ENCODE measurements at regions not wholly inside any gene's neighbourhood (a gene's known extent, or its start where the extent isn't known, plus 50 kb on each side); places are given as distances from the start of the nearest gene placed in this dataset.
"Not testable (repeated sequence)": the region's sequence is repeated elsewhere in the genome, so short reads cannot be mapped to it uniquely, and the experiment has no call there.

- TF ChIP-seq, protein P1, sequence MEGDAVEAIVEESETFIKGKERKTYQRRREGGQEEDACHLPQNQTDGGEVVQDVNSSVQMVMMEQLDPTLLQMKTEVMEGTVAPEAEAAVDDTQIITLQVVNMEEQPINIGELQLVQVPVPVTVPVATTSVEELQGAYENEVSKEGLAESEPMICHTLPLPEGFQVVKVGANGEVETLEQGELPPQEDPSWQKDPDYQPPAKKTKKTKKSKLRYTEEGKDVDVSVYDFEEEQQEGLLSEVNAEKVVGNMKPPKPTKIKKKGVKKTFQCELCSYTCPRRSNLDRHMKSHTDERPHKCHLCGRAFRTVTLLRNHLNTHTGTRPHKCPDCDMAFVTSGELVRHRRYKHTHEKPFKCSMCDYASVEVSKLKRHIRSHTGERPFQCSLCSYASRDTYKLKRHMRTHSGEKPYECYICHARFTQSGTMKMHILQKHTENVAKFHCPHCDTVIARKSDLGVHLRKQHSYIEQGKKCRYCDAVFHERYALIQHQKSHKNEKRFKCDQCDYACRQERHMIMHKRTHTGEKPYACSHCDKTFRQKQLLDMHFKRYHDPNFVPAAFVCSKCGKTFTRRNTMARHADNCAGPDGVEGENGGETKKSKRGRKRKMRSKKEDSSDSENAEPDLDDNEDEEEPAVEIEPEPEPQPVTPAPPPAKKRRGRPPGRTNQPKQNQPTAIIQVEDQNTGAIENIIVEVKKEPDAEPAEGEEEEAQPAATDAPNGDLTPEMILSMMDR (conservative IDR thresholded peaks at IDR 0.05), result no peak
Observed at GRCh38 chr2:124986136-124986535, 961.0 kb downstream of the CNTNAP5 start.

GRCh38 chr2:124986870-124987269 is 961.8 kb downstream of the CNTNAP5 start:
- H3K27ac ChIP-seq, result not testable (repeated sequence)

More at GRCh38 chr2:124986136-124986535, 961.0 kb downstream of the CNTNAP5 start:
- H3K27ac ChIP-seq, result no peak overlapping the region

- not testable (repeated sequence) for H3K27ac ChIP-seq
Observed at GRCh38 chr2:124987436-124987835, 962.3 kb downstream of the CNTNAP5 start.

- H3K27ac ChIP-seq, result no peak overlapping the region
- TF ChIP-seq, protein P1 (conservative IDR thresholded peaks at IDR 0.05), result no peak
Observed at GRCh38 chr2:124988111-124988510, 963.0 kb downstream of the CNTNAP5 start.

GRCh38 chr2:124988794-124989193 is 963.7 kb downstream of the CNTNAP5 start:
- TF ChIP-seq, protein P1 (conservative IDR thresholded peaks at IDR 0.05), result no peak
- H3K27ac ChIP-seq, result no peak overlapping the region

GRCh38 chr2:124993809-124994208 is 968.7 kb downstream of the CNTNAP5 start:
- no peak overlapping the region for H3K27ac ChIP-seq
- TF ChIP-seq, protein P1 (conservative IDR thresholded peaks at IDR 0.05), result no peak

DNA sequence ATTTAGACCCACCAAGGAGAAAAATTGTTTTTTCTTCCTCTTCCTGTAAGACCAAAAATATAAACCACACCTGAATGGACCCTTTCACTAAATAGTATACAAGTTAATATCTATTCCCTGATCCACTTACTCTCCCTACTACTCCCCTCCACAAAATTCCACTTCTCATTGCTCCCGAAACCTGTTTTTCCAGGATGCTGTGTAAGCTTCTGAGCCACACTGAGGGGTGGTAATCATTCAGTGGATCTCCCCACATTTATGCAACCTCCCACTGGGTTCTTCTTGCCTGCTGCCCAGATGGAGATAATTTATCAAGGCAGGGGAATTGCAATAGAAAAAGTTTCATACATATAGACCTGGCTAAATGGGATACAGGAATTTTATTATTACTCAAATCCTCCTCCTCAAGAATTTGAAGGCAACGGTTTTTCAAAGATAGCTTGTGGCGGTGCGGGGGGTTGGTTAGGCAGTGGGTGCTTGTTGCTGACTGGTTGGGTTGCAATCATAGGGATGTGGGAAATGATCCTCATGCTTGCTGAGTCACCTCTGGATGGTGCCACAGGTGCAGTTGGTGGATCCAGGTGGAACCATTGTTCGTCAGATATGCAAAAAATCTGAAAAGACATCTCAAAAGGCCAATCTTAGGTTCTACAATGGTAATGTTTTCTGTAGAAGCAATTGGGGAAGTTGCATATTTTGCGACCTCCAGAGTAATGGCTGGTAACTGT is 970.3 kb downstream of the CNTNAP5 start:
- H3K27ac ChIP-seq, result no peak overlapping the region
- TF ChIP-seq, protein P1 (conservative IDR thresholded peaks at IDR 0.05), result no peak

DNA sequence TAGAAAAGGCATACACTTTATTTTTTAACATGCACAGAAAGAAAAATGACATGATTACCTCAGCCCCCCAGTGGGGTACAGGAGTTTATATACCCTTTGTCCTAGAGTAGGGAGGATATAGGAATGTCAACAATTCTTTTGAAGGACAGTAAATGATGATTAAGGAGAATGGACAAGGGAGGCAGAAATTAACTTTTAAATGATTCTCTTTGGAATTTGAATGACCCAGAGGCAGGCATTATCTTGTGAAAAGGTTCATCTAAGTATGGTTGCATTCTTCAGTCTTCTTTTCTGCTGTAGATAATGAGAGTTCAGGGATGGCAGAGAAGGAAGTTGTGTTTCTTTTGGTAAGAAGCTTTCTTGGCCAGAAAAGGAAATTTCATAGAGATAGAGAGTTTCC is 971.3 kb downstream of the CNTNAP5 start:
- H3K27ac ChIP-seq, result no peak overlapping the region
- TF ChIP-seq, protein P1 (conservative IDR thresholded peaks at IDR 0.05), result no peak
